ENCODE measurements at regions not wholly inside any gene's neighbourhood (a gene's known extent, or its start where the extent isn't known, plus 50 kb on each side); places are given as distances from the start of the nearest gene placed in this dataset.

DNA sequence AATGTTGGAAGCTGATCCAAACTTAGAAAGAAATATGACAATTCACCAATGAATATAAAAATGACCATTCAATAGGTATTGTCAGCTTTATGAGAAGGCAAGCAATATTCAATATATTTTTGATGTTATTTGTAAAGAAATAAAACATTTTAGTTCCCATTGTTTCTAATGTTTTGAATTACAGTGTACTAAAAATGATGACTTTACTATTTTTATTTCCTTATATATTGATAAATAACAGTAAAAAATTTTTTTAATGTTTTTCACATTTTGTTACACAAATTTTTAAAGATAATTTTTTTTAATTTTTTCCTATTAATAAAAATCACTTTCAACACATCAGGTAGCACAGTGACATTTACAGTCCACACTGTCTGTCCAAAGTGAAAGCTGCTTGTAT is 565.5 kb upstream of the FAM241A start:
- no peak for TF ChIP-seq SUZ12 (IDR thresholded peaks at IDR 0.05)
- TF ChIP-seq L3MBTL2 (conservative IDR thresholded peaks at IDR 0.05): no peak
- TF ChIP-seq FOXK2 (IDR thresholded peaks at IDR 0.05): no peak
- TF ChIP-seq, protein P1, sequence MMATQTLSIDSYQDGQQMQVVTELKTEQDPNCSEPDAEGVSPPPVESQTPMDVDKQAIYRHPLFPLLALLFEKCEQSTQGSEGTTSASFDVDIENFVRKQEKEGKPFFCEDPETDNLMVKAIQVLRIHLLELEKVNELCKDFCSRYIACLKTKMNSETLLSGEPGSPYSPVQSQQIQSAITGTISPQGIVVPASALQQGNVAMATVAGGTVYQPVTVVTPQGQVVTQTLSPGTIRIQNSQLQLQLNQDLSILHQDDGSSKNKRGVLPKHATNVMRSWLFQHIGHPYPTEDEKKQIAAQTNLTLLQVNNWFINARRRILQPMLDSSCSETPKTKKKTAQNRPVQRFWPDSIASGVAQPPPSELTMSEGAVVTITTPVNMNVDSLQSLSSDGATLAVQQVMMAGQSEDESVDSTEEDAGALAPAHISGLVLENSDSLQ (IDR thresholded peaks at IDR 0.05): no peak
- TF ChIP-seq TARDBP (IDR thresholded peaks at IDR 0.05): no peak
- TF ChIP-seq SP1 (IDR thresholded peaks at IDR 0.05): no peak
- TF ChIP-seq FOXA1 (IDR thresholded peaks at IDR 0.05): no peak
- TF ChIP-seq FOXM1 (IDR thresholded peaks at IDR 0.05; ENCODE audit: borderline replicate concordance): no peak
- no peak for TF ChIP-seq ZNF384 (IDR thresholded peaks at IDR 0.05)
- no peak for TF ChIP-seq CTBP1 (IDR thresholded peaks at IDR 0.05; ENCODE audit: borderline replicate concordance)
- TF ChIP-seq NFRKB (IDR thresholded peaks at IDR 0.05): no peak
- no peak for TF ChIP-seq ELF4 (IDR thresholded peaks at IDR 0.05)

Data from HEK293T (cell line).